ENCODE measurements at regions not wholly inside any gene's neighbourhood (a gene's known extent, or its start where the extent isn't known, plus 50 kb on each side); places are given as distances from the start of the nearest gene placed in this dataset.
A peak's percentile ranks its signal among the peaks of the same experiment; 100 is the strongest.

- H3K4me1 ChIP-seq = no peaks in the 10 kb centered on the region
- no peak overlapping the region for H3K27ac ChIP-seq
- DNase-seq = peak in 1 of 2 donors; percentile 49
- no peaks in the 10 kb centered on the region for H3K9me3 ChIP-seq
- no peaks in the 10 kb centered on the region for H3K36me3 ChIP-seq
- TF ChIP-seq, protein P1, sequence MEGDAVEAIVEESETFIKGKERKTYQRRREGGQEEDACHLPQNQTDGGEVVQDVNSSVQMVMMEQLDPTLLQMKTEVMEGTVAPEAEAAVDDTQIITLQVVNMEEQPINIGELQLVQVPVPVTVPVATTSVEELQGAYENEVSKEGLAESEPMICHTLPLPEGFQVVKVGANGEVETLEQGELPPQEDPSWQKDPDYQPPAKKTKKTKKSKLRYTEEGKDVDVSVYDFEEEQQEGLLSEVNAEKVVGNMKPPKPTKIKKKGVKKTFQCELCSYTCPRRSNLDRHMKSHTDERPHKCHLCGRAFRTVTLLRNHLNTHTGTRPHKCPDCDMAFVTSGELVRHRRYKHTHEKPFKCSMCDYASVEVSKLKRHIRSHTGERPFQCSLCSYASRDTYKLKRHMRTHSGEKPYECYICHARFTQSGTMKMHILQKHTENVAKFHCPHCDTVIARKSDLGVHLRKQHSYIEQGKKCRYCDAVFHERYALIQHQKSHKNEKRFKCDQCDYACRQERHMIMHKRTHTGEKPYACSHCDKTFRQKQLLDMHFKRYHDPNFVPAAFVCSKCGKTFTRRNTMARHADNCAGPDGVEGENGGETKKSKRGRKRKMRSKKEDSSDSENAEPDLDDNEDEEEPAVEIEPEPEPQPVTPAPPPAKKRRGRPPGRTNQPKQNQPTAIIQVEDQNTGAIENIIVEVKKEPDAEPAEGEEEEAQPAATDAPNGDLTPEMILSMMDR (IDR thresholded peaks at IDR 0.05) = no peak
- H3K4me3 ChIP-seq = no peak overlapping the region
- peaks cover 0 to 44% of the 10 kb centered on the region in 2 donors for H3K27me3 ChIP-seq
- intact Hi-C loops (cut with DNase I; ENCODE audit: low total_unique reads) = no loop called here
These were observed 84.9 kb upstream of the NLRP1 start for GRCh38 chr17:5669191-5669590.

- Histone ChIP-seq H3K27ac (no peak overlapping the region), H3K27me3 (peaks cover 0 to 22% of the 10 kb centered on the region in 2 donors), H3K4me3 (no peak overlapping the region), H3K36me3 (no peaks in the 10 kb centered on the region), H3K9me3 (no peaks in the 10 kb centered on the region), H3K4me1 (no peaks in the 10 kb centered on the region)
- TF ChIP-seq, protein P1 (IDR thresholded peaks at IDR 0.05) = no peak
- intact Hi-C loops (cut with DNase I; ENCODE audit: low total_unique reads) = no loop called here
- peak in 1 of 2 donors; percentile 56 for DNase-seq
These were observed 87.8 kb upstream of the NLRP1 start for GRCh38 chr17:5672141-5672540.

GRCh38 chr17:5672815-5673430, 88.6 kb upstream of the NLRP1 start:
- TF ChIP-seq, protein P1 (IDR thresholded peaks at IDR 0.05) = no peak
- intact Hi-C loops (cut with DNase I; ENCODE audit: low total_unique reads) = no loop called here
- no peaks in the 10 kb centered on the region for H3K9me3 ChIP-seq

GRCh38 chr17:5675625-5676421, 91.5 kb upstream of the NLRP1 start:
- intact Hi-C loops (cut with DNase I; ENCODE audit: low total_unique reads) = no loop called here
- H3K4me3 ChIP-seq = no peak overlapping the region

More at GRCh38 chr17:5672815-5673430, 88.6 kb upstream of the NLRP1 start:
- Histone ChIP-seq H3K27me3 (peaks cover 0 to 18% of the 10 kb centered on the region in 2 donors), H3K36me3 (no peaks in the 10 kb centered on the region), H3K4me3 (no peak overlapping the region), H3K4me1 (no peaks in the 10 kb centered on the region), H3K27ac (no peak overlapping the region)
- no peak for DNase-seq

DNA sequence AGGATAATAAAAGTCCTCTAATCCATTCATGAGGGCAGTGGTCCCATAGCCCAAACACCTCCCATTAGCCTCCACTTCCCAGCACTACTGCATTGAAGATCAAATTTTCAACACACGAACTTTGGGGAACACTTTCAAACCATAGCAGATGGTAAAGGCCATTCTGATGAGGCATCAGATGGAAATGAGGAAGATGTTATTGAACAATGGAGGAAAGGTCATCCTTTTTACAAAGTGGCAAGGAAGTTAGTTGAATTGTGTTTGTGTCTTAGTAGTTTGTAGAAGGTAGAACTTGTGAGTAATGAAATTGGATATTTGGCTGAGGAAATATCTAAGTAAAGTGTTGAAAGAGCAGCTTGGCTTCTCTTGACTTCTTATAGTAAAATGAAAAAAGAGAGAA, 93.3 kb upstream of the NLRP1 start:
- Histone ChIP-seq H3K4me1 (no peaks in the 10 kb centered on the region), H3K9me3 (peaks cover 0 to 8% (median 0%) of the 10 kb centered on the region in 3 donors), H3K36me3 (no peaks in the 10 kb centered on the region), H3K27me3 (peaks cover 0 to 4% of the 10 kb centered on the region in 2 donors), H3K4me3 (no peak overlapping the region), H3K27ac (no peak overlapping the region)
- no peak for DNase-seq
- TF ChIP-seq, protein P1 (IDR thresholded peaks at IDR 0.05) = no peak
- intact Hi-C loops (cut with DNase I; ENCODE audit: low total_unique reads) = no loop called here

More at GRCh38 chr17:5675625-5676421, 91.5 kb upstream of the NLRP1 start:
- DNase-seq = no peak
- Histone ChIP-seq H3K27ac (no peak overlapping the region), H3K9me3 (peaks cover 0 to 8% (median 0%) of the 10 kb centered on the region in 3 donors), H3K27me3 (peaks cover 0 to 11% of the 10 kb centered on the region in 2 donors), H3K36me3 (no peaks in the 10 kb centered on the region), H3K4me1 (no peaks in the 10 kb centered on the region)
- TF ChIP-seq, protein P1 (IDR thresholded peaks at IDR 0.05) = no peak
